HEK293 (cell line): ENCODE measurements at regions not wholly inside any gene's neighbourhood (a gene's known extent, or its start where the extent isn't known, plus 50 kb on each side); places are given as distances from the start of the nearest gene placed in this dataset.

Source experiments
- CTCF ChIA-PET: fragments of 350-600 bp; formaldehyde crosslinking; extraction: SDS; loops from one replicate; lab custom pipeline; 2021; ENCODE audit warnings: antibody characterized with exemption; lab: Yijun Ruan, JAX
- POLR2A ChIA-PET: fragments of 300-600 bp; formaldehyde crosslinking; extraction: SDS; loops from one replicate; lab custom pipeline; 2020; ENCODE audit warnings: antibody characterized with exemption, inconsistent platforms; lab: Yijun Ruan, JAX
- H3K27ac ChIP-seq: fragments of 200-500 bp; sonication (Bioruptor generic); 2 replicates; pipeline ENCODE4 v1.5.1; 2014; ENCODE audit warnings: low read depth, low read length, control low read depth, inconsistent platforms; ENCODE audit errors: extremely low read depth
- H3K36me3 ChIP-seq, 2 experiments: fragments of 200-500 bp in 1 of 2; sonication (Bioruptor generic) in 1 of 2; 1 replicate in 1 of 2; 2 replicates in 1 of 2; pipeline ENCODE4 v1.5.1; 2014 to 2017; ENCODE audit warnings: inconsistent platforms in 2 of 2, low read length in 2 of 2; ENCODE audit not compliant: control insufficient read depth in 2 of 2, insufficient read depth in 1 of 2
- H3K4me1 ChIP-seq: fragments of 200-500 bp; sonication (Bioruptor generic); 2 replicates; pipeline ENCODE4 v1.5.1; 2014; ENCODE audit warnings: mild to moderate bottlenecking, low read length, inconsistent platforms; ENCODE audit not compliant: control insufficient read depth, insufficient read depth
- H3K4me3 ChIP-seq: 2 replicates; pipeline ENCODE4 v1.5.1; 2011; ENCODE audit warnings: low read depth, mild to moderate bottlenecking, control low read depth, low read length, moderate library complexity
- H3K9me3 ChIP-seq: fragments of 200-500 bp; sonication (Bioruptor generic); 2 replicates; pipeline ENCODE4 v1.5.1; 2014; ENCODE audit warnings: low read depth, low read length, inconsistent platforms; ENCODE audit not compliant: control insufficient read depth, insufficient read depth
- MYNN ChIP-seq: fragments of 450-650 bp; formaldehyde crosslinking; IDR thresholded peaks from 2 replicates; pipeline ENCODE4 v1.5.1; 2016; ENCODE audit warnings: missing biosample characterization, missing genetic modification characterization, borderline replicate concordance
- PRDM1 ChIP-seq: fragments of 450-650 bp; formaldehyde crosslinking; IDR thresholded peaks from 2 replicates; pipeline ENCODE4; 2016; ENCODE audit warnings: missing biosample characterization, missing genetic modification characterization
- SP3 ChIP-seq: fragments of 450-650 bp; formaldehyde crosslinking; IDR thresholded peaks from 2 replicates; pipeline ENCODE4 v1.5.1; 2016; ENCODE audit warnings: missing biosample characterization, missing genetic modification characterization
- SP7 ChIP-seq: fragments of 450-650 bp; formaldehyde crosslinking; IDR thresholded peaks from 2 replicates; pipeline ENCODE4 v1.5.1; 2016; ENCODE audit warnings: missing biosample characterization, missing genetic modification characterization
- ZBTB20 ChIP-seq: fragments of 450-650 bp; formaldehyde crosslinking; IDR thresholded peaks from 2 replicates; pipeline ENCODE4 v1.5.1; 2016; ENCODE audit warnings: missing biosample characterization, missing genetic modification characterization
- ZIC2 ChIP-seq: fragments of 450-650 bp; formaldehyde crosslinking; IDR thresholded peaks from 2 replicates; pipeline ENCODE4 v1.5.1; 2016; ENCODE audit warnings: missing biosample characterization, missing genetic modification characterization
- ZNF18 ChIP-seq: fragments of 450-650 bp; formaldehyde crosslinking; IDR thresholded peaks from 2 replicates; pipeline ENCODE4 v1.5.1; 2016; ENCODE audit warnings: missing biosample characterization, missing genetic modification characterization
- ZNF202 ChIP-seq: fragments of 450-650 bp; formaldehyde crosslinking; IDR thresholded peaks from 2 replicates; pipeline ENCODE4 v1.5.1; 2016; ENCODE audit warnings: missing biosample characterization, missing genetic modification characterization, borderline replicate concordance
- ZNF248 ChIP-seq: fragments of 450-650 bp; formaldehyde crosslinking; IDR thresholded peaks from 2 replicates; pipeline ENCODE4 v1.5.1; 2017; ENCODE audit warnings: missing biosample characterization, missing genetic modification characterization
- ZNF292 ChIP-seq: fragments of 450-650 bp; formaldehyde crosslinking; IDR thresholded peaks from 2 replicates; pipeline ENCODE4 v1.5.1; 2016; ENCODE audit warnings: low read depth, missing biosample characterization, missing genetic modification characterization, borderline replicate concordance
- ZNF350 ChIP-seq: fragments of 450-650 bp; formaldehyde crosslinking; IDR thresholded peaks from 2 replicates; pipeline ENCODE4 v1.5.0; 2017; ENCODE audit warnings: missing biosample characterization, mild to moderate bottlenecking, missing genetic modification characterization
- ZNF416 ChIP-seq: fragments of 450-650 bp; formaldehyde crosslinking; IDR thresholded peaks from 2 replicates; pipeline ENCODE4 v1.5.1; 2016; ENCODE audit warnings: missing biosample characterization, missing genetic modification characterization
- ZNF488 ChIP-seq: fragments of 450-650 bp; formaldehyde crosslinking; IDR thresholded peaks from 2 replicates; pipeline ENCODE4 v1.5.1; 2016; ENCODE audit warnings: missing biosample characterization, missing genetic modification characterization
- ZNF623 ChIP-seq: fragments of 450-650 bp; formaldehyde crosslinking; IDR thresholded peaks from 2 replicates; pipeline ENCODE4 v1.5.1; 2016; ENCODE audit warnings: missing biosample characterization, missing genetic modification characterization
- ZNF658 ChIP-seq: fragments of 450-650 bp; formaldehyde crosslinking; IDR thresholded peaks from 2 replicates; pipeline ENCODE4; 2016; ENCODE audit warnings: missing biosample characterization, missing genetic modification characterization
- ZNF660 ChIP-seq: fragments of 450-650 bp; IDR thresholded peaks from 2 replicates; pipeline ENCODE4 v1.5.1; 2018; ENCODE audit warnings: missing biosample characterization, mild to moderate bottlenecking, missing genetic modification characterization
- ZNF704 ChIP-seq: fragments of 450-650 bp; formaldehyde crosslinking; IDR thresholded peaks from 2 replicates; pipeline ENCODE4 v1.5.1; 2016; ENCODE audit warnings: missing biosample characterization, missing genetic modification characterization
- ZNF785 ChIP-seq: fragments of 450-650 bp; formaldehyde crosslinking; IDR thresholded peaks from 2 replicates; pipeline ENCODE4 v1.5.1; 2016; ENCODE audit warnings: missing biosample characterization, missing genetic modification characterization
- TF ChIP-seq, protein P1 (sequence below): fragments of 450-650 bp; formaldehyde crosslinking; IDR thresholded peaks from 2 replicates; pipeline ENCODE4 v1.5.1; 2016; ENCODE audit warnings: missing biosample characterization, missing genetic modification characterization
- TF ChIP-seq, protein P2 (sequence below): fragments of 450-650 bp; formaldehyde crosslinking; IDR thresholded peaks from 2 replicates; pipeline ENCODE4 v1.5.1; 2016; ENCODE audit warnings: missing biosample characterization, missing genetic modification characterization, low read depth
- TF ChIP-seq, protein P3 (sequence below): fragments of 450-650 bp; formaldehyde crosslinking; IDR thresholded peaks from 2 replicates; pipeline ENCODE4 v1.5.1; 2016; ENCODE audit warnings: missing biosample characterization, missing genetic modification characterization
- TF ChIP-seq, protein P4 (sequence below): fragments of 450-650 bp; IDR thresholded peaks from 2 replicates; pipeline ENCODE4 v1.5.1; 2018; ENCODE audit warnings: missing biosample characterization, missing genetic modification characterization
- TF ChIP-seq, protein P5 (sequence below): fragments of 450-650 bp; formaldehyde crosslinking; IDR thresholded peaks from 2 replicates; pipeline ENCODE4 v1.5.1; 2016; ENCODE audit warnings: missing biosample characterization, missing genetic modification characterization

DNA sequence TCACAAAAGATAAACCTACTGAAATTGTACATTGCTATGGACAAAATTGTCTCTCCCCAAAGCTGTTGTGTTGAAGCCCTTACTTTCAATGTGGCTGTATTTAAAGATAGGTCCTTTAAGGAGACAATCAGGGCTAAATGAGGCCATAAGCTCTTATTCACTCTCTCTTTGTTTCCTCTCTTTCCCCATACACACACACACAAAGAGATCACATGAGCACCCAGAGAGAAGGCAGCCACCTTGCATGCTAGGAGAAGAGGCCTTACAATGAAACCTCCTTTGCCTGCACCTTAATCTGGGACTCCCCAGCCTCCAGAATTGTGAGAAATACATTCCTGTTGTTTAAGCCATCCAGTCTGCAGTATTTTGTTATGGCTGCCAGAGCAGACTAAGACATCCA, 1295.6 kb upstream of the CDH6 start (continued):
- no peak for TF ChIP-seq ZNF350 (tag by site-specific recombination)
- no peak for TF ChIP-seq ZNF660 (tag by site-specific recombination)
- TF ChIP-seq MYNN = no peak
- TF ChIP-seq ZNF488 (tag by site-specific recombination) = no peak
- TF ChIP-seq, protein P1, sequence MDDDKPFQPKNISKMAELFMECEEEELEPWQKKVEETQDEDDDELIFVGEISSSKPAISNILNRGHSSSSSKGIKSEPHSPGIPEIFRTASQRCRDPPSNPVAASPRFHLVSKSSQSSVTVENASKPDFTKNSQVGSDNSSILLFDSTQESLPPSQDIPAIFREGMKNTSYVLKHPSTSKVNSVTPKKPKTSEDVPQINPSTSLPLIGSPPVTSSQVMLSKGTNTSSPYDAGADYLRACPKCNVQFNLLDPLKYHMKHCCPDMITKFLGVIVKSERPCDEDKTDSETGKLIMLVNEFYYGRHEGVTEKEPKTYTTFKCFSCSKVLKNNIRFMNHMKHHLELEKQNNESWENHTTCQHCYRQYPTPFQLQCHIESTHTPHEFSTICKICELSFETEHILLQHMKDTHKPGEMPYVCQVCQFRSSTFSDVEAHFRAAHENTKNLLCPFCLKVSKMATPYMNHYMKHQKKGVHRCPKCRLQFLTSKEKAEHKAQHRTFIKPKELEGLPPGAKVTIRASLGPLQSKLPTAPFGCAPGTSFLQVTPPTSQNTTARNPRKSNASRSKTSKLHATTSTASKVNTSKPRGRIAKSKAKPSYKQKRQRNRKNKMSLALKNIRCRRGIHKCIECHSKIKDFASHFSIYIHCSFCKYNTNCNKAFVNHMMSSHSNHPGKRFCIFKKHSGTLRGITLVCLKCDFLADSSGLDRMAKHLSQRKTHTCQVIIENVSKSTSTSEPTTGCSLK = no peak

DNA sequence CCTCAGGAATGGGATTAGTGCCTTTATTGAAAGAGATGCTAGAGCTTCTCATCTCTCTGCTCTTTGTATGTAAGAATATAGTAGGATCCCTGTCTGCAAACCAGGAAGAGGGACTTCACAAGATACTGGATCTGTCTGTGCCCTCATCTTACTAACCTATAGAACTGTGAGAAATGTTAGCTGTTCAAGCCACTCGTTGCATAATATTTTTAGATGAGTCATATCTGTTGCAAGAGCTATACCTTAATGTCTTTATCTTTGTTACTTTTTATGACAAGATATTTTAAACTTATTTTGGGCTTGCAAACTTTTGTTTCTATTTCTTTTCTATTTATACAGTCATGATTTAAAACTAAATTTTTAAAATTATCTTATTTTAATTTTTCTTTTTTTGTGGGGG, 1296.8 kb upstream of the CDH6 start:
- Histone ChIP-seq H3K4me1 (no peaks in the 10 kb centered on the region), H3K9me3 (no peaks in the 10 kb centered on the region), H3K27ac (no peak overlapping the region), H3K36me3 (no peaks in the 10 kb centered on the region), H3K4me3 (no peak overlapping the region)
- ChIA-PET POLR2A (no interaction called here), CTCF (no interaction called here)
- no peak for TF ChIP-seq ZNF202 (tag by site-specific recombination)

GRCh38 chr5:29894668-29895067, 1298.8 kb upstream of the CDH6 start:
- no peak overlapping the region for H3K4me3 ChIP-seq
- no peaks in the 10 kb centered on the region for H3K36me3 ChIP-seq
- CTCF ChIA-PET = no interaction called here
- H3K9me3 ChIP-seq = no peaks in the 10 kb centered on the region
- POLR2A ChIA-PET = no interaction called here
- no peaks in the 10 kb centered on the region for H3K4me1 ChIP-seq
- no peak overlapping the region for H3K27ac ChIP-seq
- no peak for TF ChIP-seq ZNF18
- no peak for TF ChIP-seq ZNF202 (tag by site-specific recombination)
- no peak for TF ChIP-seq ZNF623
- TF ChIP-seq ZNF416 (tag by site-specific recombination) = no peak
- TF ChIP-seq SP3 = no peak
- TF ChIP-seq PRDM1 (tag by site-specific recombination) = no peak
- TF ChIP-seq, protein P2, sequence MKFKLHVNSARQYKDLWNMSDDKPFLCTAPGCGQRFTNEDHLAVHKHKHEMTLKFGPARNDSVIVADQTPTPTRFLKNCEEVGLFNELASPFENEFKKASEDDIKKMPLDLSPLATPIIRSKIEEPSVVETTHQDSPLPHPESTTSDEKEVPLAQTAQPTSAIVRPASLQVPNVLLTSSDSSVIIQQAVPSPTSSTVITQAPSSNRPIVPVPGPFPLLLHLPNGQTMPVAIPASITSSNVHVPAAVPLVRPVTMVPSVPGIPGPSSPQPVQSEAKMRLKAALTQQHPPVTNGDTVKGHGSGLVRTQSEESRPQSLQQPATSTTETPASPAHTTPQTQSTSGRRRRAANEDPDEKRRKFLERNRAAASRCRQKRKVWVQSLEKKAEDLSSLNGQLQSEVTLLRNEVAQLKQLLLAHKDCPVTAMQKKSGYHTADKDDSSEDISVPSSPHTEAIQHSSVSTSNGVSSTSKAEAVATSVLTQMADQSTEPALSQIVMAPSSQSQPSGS (tag by site-specific recombination) = no peak
- no peak for TF ChIP-seq ZNF704
- no peak for TF ChIP-seq ZNF785
- TF ChIP-seq, protein P3, sequence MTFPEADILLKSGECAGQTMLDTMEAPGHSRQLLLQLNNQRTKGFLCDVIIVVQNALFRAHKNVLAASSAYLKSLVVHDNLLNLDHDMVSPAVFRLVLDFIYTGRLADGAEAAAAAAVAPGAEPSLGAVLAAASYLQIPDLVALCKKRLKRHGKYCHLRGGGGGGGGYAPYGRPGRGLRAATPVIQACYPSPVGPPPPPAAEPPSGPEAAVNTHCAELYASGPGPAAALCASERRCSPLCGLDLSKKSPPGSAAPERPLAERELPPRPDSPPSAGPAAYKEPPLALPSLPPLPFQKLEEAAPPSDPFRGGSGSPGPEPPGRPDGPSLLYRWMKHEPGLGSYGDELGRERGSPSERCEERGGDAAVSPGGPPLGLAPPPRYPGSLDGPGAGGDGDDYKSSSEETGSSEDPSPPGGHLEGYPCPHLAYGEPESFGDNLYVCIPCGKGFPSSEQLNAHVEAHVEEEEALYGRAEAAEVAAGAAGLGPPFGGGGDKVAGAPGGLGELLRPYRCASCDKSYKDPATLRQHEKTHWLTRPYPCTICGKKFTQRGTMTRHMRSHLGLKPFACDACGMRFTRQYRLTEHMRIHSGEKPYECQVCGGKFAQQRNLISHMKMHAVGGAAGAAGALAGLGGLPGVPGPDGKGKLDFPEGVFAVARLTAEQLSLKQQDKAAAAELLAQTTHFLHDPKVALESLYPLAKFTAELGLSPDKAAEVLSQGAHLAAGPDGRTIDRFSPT (tag by site-specific recombination) = no peak
- no peak for TF ChIP-seq ZIC2
- TF ChIP-seq SP7 = no peak
- TF ChIP-seq ZBTB20 (tag by site-specific recombination) = no peak
- no peak for TF ChIP-seq ZNF248
- TF ChIP-seq ZNF292 (tag by site-specific recombination) = no peak
- no peak for TF ChIP-seq ZNF658 (tag by site-specific recombination)
- TF ChIP-seq, protein P4, sequence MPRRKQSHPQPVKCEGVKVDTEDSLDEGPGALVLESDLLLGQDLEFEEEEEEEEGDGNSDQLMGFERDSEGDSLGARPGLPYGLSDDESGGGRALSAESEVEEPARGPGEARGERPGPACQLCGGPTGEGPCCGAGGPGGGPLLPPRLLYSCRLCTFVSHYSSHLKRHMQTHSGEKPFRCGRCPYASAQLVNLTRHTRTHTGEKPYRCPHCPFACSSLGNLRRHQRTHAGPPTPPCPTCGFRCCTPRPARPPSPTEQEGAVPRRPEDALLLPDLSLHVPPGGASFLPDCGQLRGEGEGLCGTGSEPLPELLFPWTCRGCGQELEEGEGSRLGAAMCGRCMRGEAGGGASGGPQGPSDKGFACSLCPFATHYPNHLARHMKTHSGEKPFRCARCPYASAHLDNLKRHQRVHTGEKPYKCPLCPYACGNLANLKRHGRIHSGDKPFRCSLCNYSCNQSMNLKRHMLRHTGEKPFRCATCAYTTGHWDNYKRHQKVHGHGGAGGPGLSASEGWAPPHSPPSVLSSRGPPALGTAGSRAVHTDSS = no peak
- TF ChIP-seq, protein P5, sequence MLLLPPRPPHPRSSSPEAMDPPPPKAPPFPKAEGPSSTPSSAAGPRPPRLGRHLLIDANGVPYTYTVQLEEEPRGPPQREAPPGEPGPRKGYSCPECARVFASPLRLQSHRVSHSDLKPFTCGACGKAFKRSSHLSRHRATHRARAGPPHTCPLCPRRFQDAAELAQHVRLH (tag by site-specific recombination) = no peak
